Body of pancreas (tissue), 4 donors: ENCODE measurements at regions not wholly inside any gene's neighbourhood (a gene's known extent, or its start where the extent isn't known, plus 50 kb on each side); places are given as distances from the start of the nearest gene placed in this dataset.
A peak's percentile ranks its signal among the peaks of the same experiment; 100 is the strongest.
"Not testable (repeated sequence)": the region's sequence is repeated elsewhere in the genome, so short reads cannot be mapped to it uniquely, and the experiment has no call there.

ENCODE experiments used
- ATAC-seq: fragments of 150-250 bp; one replicate; pipeline ENCODE4 v1.9.1; 2016
- DNase-seq, 4 donors: peaks; one replicate each; pipeline ENCODE4 v3.0.0-alpha.2; 2019
- H3K27ac ChIP-seq, 4 donors: fragments of 200-600 bp; sonication (generic); 1 replicate in 3 of 4; 2 replicates in 1 of 4; pipeline versions ENCODE4 v1.5.1 to v1.6.1; 2016 to 2019; ENCODE audit warnings: mild to moderate bottlenecking in 1 of 4, mixed read lengths in 1 of 4, moderate library complexity in 1 of 4
- H3K27me3 ChIP-seq, 2 donors: fragments of 200-600 bp; sonication (generic); one replicate each; pipeline ENCODE4 v1.6.0; 2016; ENCODE audit warnings: mild to moderate bottlenecking in 1 of 2
- H3K36me3 ChIP-seq, 2 donors: fragments of 200-600 bp; sonication (generic); replicated peaks in 1 of 2; 2 replicates each; pipeline ENCODE4 v1.5.1; 2016; ENCODE audit warnings: low read depth in 2 of 2; ENCODE audit not compliant: insufficient read depth in 1 of 2
- H3K4me1 ChIP-seq: fragments of 200-600 bp; sonication (generic); one replicate; pipeline ENCODE4 v1.6.0; 2016
- H3K4me3 ChIP-seq, 2 donors: fragments of 200-600 bp; sonication (generic); 1 replicate in 1 of 2; 2 replicates in 1 of 2; pipeline ENCODE4 v1.5.1; 2016 to 2019
- H3K9me3 ChIP-seq, 3 donors: fragments of 200-600 bp; sonication (generic); 1 replicate in 2 of 3; 2 replicates in 1 of 3; pipeline ENCODE4 v1.5.1; 2016
- CTCF ChIP-seq, 7 experiments: fragments of 450-650 bp in 4 of 7; fragments of 200-600 bp in 3 of 7; sonication (generic) in 3 of 7; IDR thresholded peaks; one replicate each; pipeline ENCODE4 v1.5.1; 2016 to 2019; ENCODE audit warnings: antibody characterized with exemption in 7 of 7
- POLR2A ChIP-seq, 3 donors: fragments of 450-650 bp; IDR thresholded peaks; one replicate each; pipeline ENCODE4 v1.6.1; 2016; ENCODE audit warnings: antibody characterized with exemption in 3 of 3, mild to moderate bottlenecking in 2 of 3
- WGBS, 2 donors: methylation state at CpG; one replicate each; pipeline ENCODE4 v1.1.5; 2017; 5-methylcytosine and 5-hydroxymethylcytosine counted together
- intact Hi-C: fragments of 100-400 bp; cut with DNase I; formaldehyde crosslinking; loops from one replicate; pipeline ENCODE4 v1.15.1; 2023

- no peak for DNase-seq
- no peak overlapping the region for H3K27ac ChIP-seq
- intact Hi-C loops = no loop called here
- no peak overlapping the region for H3K4me3 ChIP-seq
- no peaks in the 10 kb centered on the region for H3K36me3 ChIP-seq
- TF ChIP-seq POLR2A (IDR thresholded peaks at IDR 0.05) (no peak), CTCF (IDR thresholded peaks at IDR 0.05) (no peak)
- ATAC-seq = no peak
- H3K27me3 ChIP-seq = no peaks in the 10 kb centered on the region
- WGBS, 2 donors = 59 to 63% methylated on average over 2 of the region's 2 CpGs
- H3K4me1 ChIP-seq = no peaks in the 10 kb centered on the region
- no peaks in the 10 kb centered on the region for H3K9me3 ChIP-seq
Observed at GRCh38 chr11:45741032-45741431, 63.9 kb upstream of the SLC35C1 start.

GRCh38 chr11:45739866-45740265, 65.1 kb upstream of the SLC35C1 start:
- H3K36me3 ChIP-seq = no peaks in the 10 kb centered on the region
- H3K9me3 ChIP-seq = no peaks in the 10 kb centered on the region
- H3K27me3 ChIP-seq = no peaks in the 10 kb centered on the region
- no peak for ATAC-seq
- TF ChIP-seq POLR2A (IDR thresholded peaks at IDR 0.05) (no peak), CTCF (IDR thresholded peaks at IDR 0.05) (no peak)
- no peaks in the 10 kb centered on the region for H3K4me1 ChIP-seq
- H3K4me3 ChIP-seq = no peak overlapping the region
- 78 to 82% methylated on average over 3 of the region's 3 CpGs for WGBS, 2 donors
- intact Hi-C loops = no loop called here
- H3K27ac ChIP-seq = no peak overlapping the region
- DNase-seq = no peak

- H3K4me1 ChIP-seq, ATAC-seq, H3K36me3 ChIP-seq, DNase-seq, intact Hi-C loops, H3K27ac ChIP-seq, H3K27me3 ChIP-seq, H3K4me3 ChIP-seq, H3K9me3 ChIP-seq: not testable (repeated sequence)
- 93 to 94% methylated on average over 18 of the region's 22 CpGs for WGBS, 2 donors
Observed at GRCh38 chr11:45739071-45739470, 65.9 kb upstream of the SLC35C1 start.

- intact Hi-C loops, H3K36me3 ChIP-seq, H3K27ac ChIP-seq, H3K4me3 ChIP-seq, H3K27me3 ChIP-seq, ATAC-seq, DNase-seq, H3K4me1 ChIP-seq, H3K9me3 ChIP-seq: not testable (repeated sequence)
- WGBS, 2 donors = no CpG with 5 or more reads among the region's 37 CpGs
Observed at GRCh38 chr11:45738194-45738593, 66.8 kb upstream of the SLC35C1 start.

- Histone ChIP-seq H3K27me3 (no peaks in the 10 kb centered on the region), H3K36me3 (no peaks in the 10 kb centered on the region), H3K9me3 (no peaks in the 10 kb centered on the region), H3K27ac (no peak overlapping the region), H3K4me3 (no peak overlapping the region), H3K4me1 (no peaks in the 10 kb centered on the region)
- intact Hi-C loops = no loop called here
- DNase-seq (no peak), ATAC-seq (no peak)
- TF ChIP-seq POLR2A (IDR thresholded peaks at IDR 0.05) (no peak), CTCF (IDR thresholded peaks at IDR 0.05) (no peak)
- 81 to 87% methylated on average over 4 of the region's 4 CpGs for WGBS, 2 donors
Observed at GRCh38 chr11:45737056-45737455, 67.9 kb upstream of the SLC35C1 start.

- Histone ChIP-seq H3K27me3 (no peaks in the 10 kb centered on the region), H3K9me3 (no peaks in the 10 kb centered on the region), H3K4me1 (no peaks in the 10 kb centered on the region), H3K27ac (no peak overlapping the region), H3K36me3 (no peaks in the 10 kb centered on the region), H3K4me3 (no peak overlapping the region)
- DNase-seq (peak in 2 of 4 donors; percentile 21 to 42), ATAC-seq (peak; percentile 42)
- no peak for TF ChIP-seq POLR2A (IDR thresholded peaks at IDR 0.05)
- no peak for TF ChIP-seq CTCF (IDR thresholded peaks at IDR 0.05)
- intact Hi-C loops = no loop called here
- WGBS, 2 donors = 83 to 87% methylated on average over 2 of the region's 2 CpGs
Observed at GRCh38 chr11:45736424-45736823, 68.5 kb upstream of the SLC35C1 start.
